ENCODE measurements at regions not wholly inside any gene's neighbourhood (a gene's known extent, or its start where the extent isn't known, plus 50 kb on each side); places are given as distances from the start of the nearest gene placed in this dataset.

DNA sequence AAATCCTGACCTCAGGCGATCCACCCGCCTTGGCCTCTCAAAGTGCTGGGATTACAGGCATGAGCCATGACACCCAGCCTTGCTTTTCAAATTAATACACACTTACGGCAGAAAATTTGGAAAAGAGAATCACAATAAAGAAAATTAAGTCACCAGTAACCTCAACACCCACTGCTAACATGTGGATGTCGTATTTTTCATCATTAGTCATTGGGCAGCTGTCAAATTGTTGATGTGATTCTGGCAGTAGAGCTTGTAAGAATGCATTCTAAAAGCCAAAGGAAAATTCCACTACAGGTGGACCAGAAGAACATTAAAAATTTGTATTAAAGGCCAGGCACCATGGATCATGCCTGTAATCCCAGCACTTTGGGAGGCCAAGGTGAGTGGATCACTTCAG is 237.3 kb upstream of the TUT7 start:
- no peaks in the 10 kb centered on the region for H4K20me1 ChIP-seq (ENCODE audit: insufficient read depth, low read length)
- H3K4me3 ChIP-seq (ENCODE audit: insufficient read depth, low read depth, low read length): no peak overlapping the region
- H2AFZ ChIP-seq (ENCODE audit: low read depth, low read length): no peak overlapping the region
- H3K9me3 ChIP-seq (ENCODE audit: insufficient read depth, low read depth, low read length): peaks cover 2% of the 10 kb centered on the region
- H3K4me1 ChIP-seq (ENCODE audit: insufficient read depth, low read length): no peaks in the 10 kb centered on the region
- no peak for FAIRE-seq
- H3K4me1 Mint-ChIP-seq (ENCODE audit: low read depth, unreplicated experiment): peaks cover 6% of the 10 kb centered on the region
- H3K9me3 Mint-ChIP-seq (ENCODE audit: unreplicated experiment): no peaks in the 10 kb centered on the region
- no peaks in the 10 kb centered on the region for H3K79me2 ChIP-seq (ENCODE audit: insufficient read depth, low read length)
- TF ChIP-seq, protein P1, sequence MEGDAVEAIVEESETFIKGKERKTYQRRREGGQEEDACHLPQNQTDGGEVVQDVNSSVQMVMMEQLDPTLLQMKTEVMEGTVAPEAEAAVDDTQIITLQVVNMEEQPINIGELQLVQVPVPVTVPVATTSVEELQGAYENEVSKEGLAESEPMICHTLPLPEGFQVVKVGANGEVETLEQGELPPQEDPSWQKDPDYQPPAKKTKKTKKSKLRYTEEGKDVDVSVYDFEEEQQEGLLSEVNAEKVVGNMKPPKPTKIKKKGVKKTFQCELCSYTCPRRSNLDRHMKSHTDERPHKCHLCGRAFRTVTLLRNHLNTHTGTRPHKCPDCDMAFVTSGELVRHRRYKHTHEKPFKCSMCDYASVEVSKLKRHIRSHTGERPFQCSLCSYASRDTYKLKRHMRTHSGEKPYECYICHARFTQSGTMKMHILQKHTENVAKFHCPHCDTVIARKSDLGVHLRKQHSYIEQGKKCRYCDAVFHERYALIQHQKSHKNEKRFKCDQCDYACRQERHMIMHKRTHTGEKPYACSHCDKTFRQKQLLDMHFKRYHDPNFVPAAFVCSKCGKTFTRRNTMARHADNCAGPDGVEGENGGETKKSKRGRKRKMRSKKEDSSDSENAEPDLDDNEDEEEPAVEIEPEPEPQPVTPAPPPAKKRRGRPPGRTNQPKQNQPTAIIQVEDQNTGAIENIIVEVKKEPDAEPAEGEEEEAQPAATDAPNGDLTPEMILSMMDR (IDR thresholded peaks at IDR 0.05; ENCODE audit: insufficient read depth, low read depth, low read length): no peak
- TF ChIP-seq EZH2 (IDR thresholded peaks at IDR 0.05; ENCODE audit: insufficient read depth, low read length): no peak
- H3K4me3 Mint-ChIP-seq (ENCODE audit: unreplicated experiment): no peak overlapping the region
- no peak overlapping the region for H3K4me2 ChIP-seq (ENCODE audit: low read length)
- no peak overlapping the region for H3K9ac ChIP-seq (ENCODE audit: low read length)
- H3K27ac ChIP-seq (ENCODE audit: low read depth, low read length): no peak overlapping the region
- H3K36me3 ChIP-seq (ENCODE audit: insufficient read depth, low read length): no peaks in the 10 kb centered on the region
- no peaks in the 10 kb centered on the region for H3K27me3 ChIP-seq (ENCODE audit: insufficient read depth, low read length)
- H3K27ac Mint-ChIP-seq (ENCODE audit: unreplicated experiment): no peak overlapping the region
- peaks cover 13% of the 10 kb centered on the region for H3K27me3 Mint-ChIP-seq (ENCODE audit: low read depth, unreplicated experiment)
- H3K36me3 Mint-ChIP-seq (ENCODE audit: low read depth, unreplicated experiment): no peaks in the 10 kb centered on the region
- no peak for DNase-seq (ENCODE audit: low read depth)

DNA sequence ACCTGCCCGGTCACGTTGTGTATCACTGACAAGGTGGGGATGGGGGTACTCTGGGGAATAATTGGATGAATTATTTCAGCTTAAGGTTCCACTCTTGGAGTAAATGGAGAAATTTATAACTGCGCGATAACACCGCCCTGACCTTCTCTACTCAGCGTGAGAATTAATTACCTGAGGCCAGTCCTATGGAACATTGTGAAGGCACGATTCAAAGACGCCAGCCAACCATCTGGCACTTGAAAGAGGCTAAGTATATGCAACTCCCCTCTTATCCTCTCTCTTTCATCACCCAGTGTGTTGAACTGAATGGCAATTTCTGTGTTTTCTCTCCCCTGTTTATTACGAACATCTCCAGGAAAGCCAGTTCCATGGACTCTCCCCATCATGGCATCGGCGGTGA is 235.5 kb upstream of the TUT7 start:
- Mint-ChIP-seq H3K4me1 (ENCODE audit: low read depth, unreplicated experiment) (peaks cover 5% of the 10 kb centered on the region), H3K27ac (ENCODE audit: unreplicated experiment) (no peak overlapping the region), H3K9me3 (ENCODE audit: unreplicated experiment) (no peaks in the 10 kb centered on the region), H3K4me3 (ENCODE audit: unreplicated experiment) (no peak overlapping the region), H3K27me3 (ENCODE audit: low read depth, unreplicated experiment) (peaks cover 18% of the 10 kb centered on the region), H3K36me3 (ENCODE audit: low read depth, unreplicated experiment) (no peaks in the 10 kb centered on the region)
- H3K79me2 ChIP-seq (ENCODE audit: insufficient read depth, low read length): no peaks in the 10 kb centered on the region
- no peak overlapping the region for H3K4me2 ChIP-seq (ENCODE audit: low read length)
- H3K27me3 ChIP-seq (ENCODE audit: insufficient read depth, low read length): peaks cover 6% of the 10 kb centered on the region
- no peak overlapping the region for H3K4me3 ChIP-seq (ENCODE audit: insufficient read depth, low read depth, low read length)
- no peaks in the 10 kb centered on the region for H4K20me1 ChIP-seq (ENCODE audit: insufficient read depth, low read length)
- FAIRE-seq (no peak), DNase-seq (ENCODE audit: low read depth) (no peak)
- no peaks in the 10 kb centered on the region for H3K4me1 ChIP-seq (ENCODE audit: insufficient read depth, low read length)
- H3K36me3 ChIP-seq (ENCODE audit: insufficient read depth, low read length): no peaks in the 10 kb centered on the region
- no peak overlapping the region for H3K9ac ChIP-seq (ENCODE audit: low read length)
- H3K9me3 ChIP-seq (ENCODE audit: insufficient read depth, low read depth, low read length): peaks cover under 1% of the 10 kb centered on the region
- no peak for TF ChIP-seq EZH2 (IDR thresholded peaks at IDR 0.05; ENCODE audit: insufficient read depth, low read length)
- TF ChIP-seq, protein P1 (IDR thresholded peaks at IDR 0.05; ENCODE audit: insufficient read depth, low read depth, low read length): no peak
- no peak overlapping the region for H2AFZ ChIP-seq (ENCODE audit: low read depth, low read length)
- H3K27ac ChIP-seq (ENCODE audit: low read depth, low read length): no peak overlapping the region

DNA sequence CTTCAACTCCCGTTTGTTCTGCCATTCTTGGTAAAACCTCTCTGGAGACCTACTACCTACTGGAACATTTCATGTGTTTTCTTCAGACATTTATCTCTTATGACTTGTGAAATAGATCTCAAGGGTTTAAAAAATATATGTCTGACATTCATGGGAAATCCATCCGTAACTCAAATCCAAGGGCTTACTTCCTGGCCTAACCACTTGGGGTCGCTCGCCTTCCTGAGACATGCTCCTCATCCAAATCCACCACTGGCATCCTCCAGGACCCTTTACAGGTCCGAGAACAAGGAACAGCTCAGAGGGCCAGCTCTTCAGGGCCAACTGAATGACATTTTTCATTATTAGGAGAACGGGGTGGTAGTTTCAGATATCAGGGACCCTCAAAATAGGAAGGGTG is 235.1 kb upstream of the TUT7 start:
- Histone ChIP-seq H3K9ac (ENCODE audit: low read length) (no peak overlapping the region), H3K36me3 (ENCODE audit: insufficient read depth, low read length) (no peaks in the 10 kb centered on the region), H3K9me3 (ENCODE audit: insufficient read depth, low read depth, low read length) (no peaks in the 10 kb centered on the region), H3K27me3 (ENCODE audit: insufficient read depth, low read length) (peaks cover 6% of the 10 kb centered on the region), H2AFZ (ENCODE audit: low read depth, low read length) (no peak overlapping the region), H4K20me1 (ENCODE audit: insufficient read depth, low read length) (no peaks in the 10 kb centered on the region), H3K4me3 (ENCODE audit: insufficient read depth, low read depth, low read length) (no peak overlapping the region), H3K27ac (ENCODE audit: low read depth, low read length) (no peak overlapping the region), H3K79me2 (ENCODE audit: insufficient read depth, low read length) (no peaks in the 10 kb centered on the region), H3K4me1 (ENCODE audit: insufficient read depth, low read length) (no peaks in the 10 kb centered on the region), H3K4me2 (ENCODE audit: low read length) (no peak overlapping the region)
- H3K9me3 Mint-ChIP-seq (ENCODE audit: unreplicated experiment): no peaks in the 10 kb centered on the region
- no peaks in the 10 kb centered on the region for H3K36me3 Mint-ChIP-seq (ENCODE audit: low read depth, unreplicated experiment)
- DNase-seq (ENCODE audit: low read depth) (no peak), FAIRE-seq (no peak)
- peaks cover 18% of the 10 kb centered on the region for H3K27me3 Mint-ChIP-seq (ENCODE audit: low read depth, unreplicated experiment)
- no peak overlapping the region for H3K4me3 Mint-ChIP-seq (ENCODE audit: unreplicated experiment)
- no peak overlapping the region for H3K27ac Mint-ChIP-seq (ENCODE audit: unreplicated experiment)
- H3K4me1 Mint-ChIP-seq (ENCODE audit: low read depth, unreplicated experiment): peaks cover 2% of the 10 kb centered on the region
- TF ChIP-seq, protein P1 (IDR thresholded peaks at IDR 0.05; ENCODE audit: insufficient read depth, low read depth, low read length): no peak
- TF ChIP-seq EZH2 (IDR thresholded peaks at IDR 0.05; ENCODE audit: insufficient read depth, low read length): no peak

Measured in astrocyte (in vitro differentiated cells and primary cell).